Ishikawa (cell line): ENCODE measurements at regions not wholly inside any gene's neighbourhood (a gene's known extent, or its start where the extent isn't known, plus 50 kb on each side); places are given as distances from the start of the nearest gene placed in this dataset.

Source experiments
- EP300 ChIP-seq: IDR thresholded peaks from 2 replicates; pipeline ENCODE4 v1.6.1; 2012; ENCODE audit warnings: borderline replicate concordance
- FOXM1 ChIP-seq: IDR thresholded peaks from 2 replicates; pipeline ENCODE4 v1.6.1; 2012; ENCODE audit warnings: low read depth, borderline replicate concordance
- MAX ChIP-seq: IDR thresholded peaks from 2 replicates; pipeline ENCODE4 v1.6.1; 2012
- NFIC ChIP-seq: IDR thresholded peaks from 2 replicates; pipeline ENCODE4 v1.6.1; 2012
- REST ChIP-seq: IDR thresholded peaks from 2 replicates; pipeline ENCODE4 v1.6.1; 2012; ENCODE audit warnings: low read depth, mild to moderate bottlenecking
- TAF1 ChIP-seq: IDR thresholded peaks from 2 replicates; pipeline ENCODE4 v1.6.1; 2012; ENCODE audit warnings: low read depth, mild to moderate bottlenecking
- TCF12 ChIP-seq: IDR thresholded peaks from 2 replicates; pipeline ENCODE4 v1.6.1; 2012; ENCODE audit warnings: low read depth
- TEAD4 ChIP-seq: IDR thresholded peaks from 2 replicates; pipeline ENCODE4 v1.6.1; 2012

DNA sequence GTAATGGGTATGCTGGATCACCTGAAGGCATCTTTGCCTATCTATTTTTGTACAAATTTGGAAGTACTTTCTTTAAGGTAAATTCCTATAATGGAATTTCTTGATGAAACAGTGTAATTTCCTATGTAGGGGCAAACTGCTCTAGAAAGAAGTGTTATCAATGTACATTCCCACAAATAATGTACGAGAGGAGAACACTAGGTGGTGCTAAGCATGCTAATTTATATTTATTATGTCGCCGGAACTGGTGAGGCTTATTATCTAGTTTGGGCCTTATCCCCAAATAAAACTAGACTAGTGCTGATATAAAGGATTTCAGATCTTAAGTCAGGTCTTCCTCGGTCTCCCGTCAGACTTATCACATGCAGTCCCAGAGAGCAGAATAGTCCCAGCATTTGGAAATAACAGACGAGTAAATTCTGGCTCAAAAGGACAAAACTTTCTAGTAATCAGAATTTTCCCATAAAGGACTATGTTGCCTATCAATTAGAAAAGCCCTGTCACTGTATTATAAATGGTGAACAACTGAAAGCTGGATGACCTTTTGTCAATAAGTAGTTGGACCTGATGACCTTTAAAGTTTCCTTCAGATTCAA, 86.9 kb upstream of the RBBP8 start:
- TF ChIP-seq TAF1: no peak
- no peak for TF ChIP-seq EP300
- no peak for TF ChIP-seq REST
- no peak for TF ChIP-seq FOXM1
- no peak for TF ChIP-seq TCF12
- TF ChIP-seq NFIC: no peak
- TF ChIP-seq TEAD4: peak; percentile 12; the same call in 1 of the 2 replicates
- TF ChIP-seq MAX: no peak
